ENCODE measurements at regions not wholly inside any gene's neighbourhood (a gene's known extent, or its start where the extent isn't known, plus 50 kb on each side); places are given as distances from the start of the nearest gene placed in this dataset.

DNA sequence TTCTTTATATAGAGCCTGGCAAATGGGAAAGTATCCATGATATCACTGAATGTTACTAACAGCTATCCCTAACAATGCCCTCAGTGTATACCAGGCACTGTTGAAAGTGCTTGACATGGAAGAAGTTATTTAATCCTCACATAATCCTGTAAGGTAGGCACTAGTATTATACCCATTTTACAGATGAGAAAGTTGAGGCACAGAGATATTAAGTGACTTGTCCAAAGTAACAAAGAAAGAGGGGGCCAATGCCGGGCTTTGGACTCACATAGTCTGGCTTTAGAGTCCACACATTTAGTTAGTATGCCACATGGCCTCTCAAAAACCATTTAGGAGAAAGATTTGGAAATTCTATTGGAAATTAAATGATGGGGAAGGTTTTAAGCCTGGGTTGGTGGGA lies 220.8 kb upstream of the PLET1 start:
- H3K4me1 Mint-ChIP-seq (ENCODE audit: low read depth), result no peaks in the 10 kb centered on the region
- no peak for TF ChIP-seq CTCF (IDR thresholded peaks at IDR 0.05)
- H3K27me3 Mint-ChIP-seq (ENCODE audit: low read depth), result peaks cover 23% of the 10 kb centered on the region
- H3K9me3 Mint-ChIP-seq (ENCODE audit: low read depth), result peaks cover 2% of the 10 kb centered on the region
- no peak for DNase-seq (ENCODE audit: low spot score)
- H3K4me3 Mint-ChIP-seq (ENCODE audit: unreplicated experiment), result no peak overlapping the region
- H3K27ac Mint-ChIP-seq (ENCODE audit: unreplicated experiment), result no peak overlapping the region
- H3K36me3 Mint-ChIP-seq (ENCODE audit: low read depth), result peaks cover 1% of the 10 kb centered on the region

GRCh38 chr11:112481893-112482292 lies 221.2 kb upstream of the PLET1 start:
- Mint-ChIP-seq H3K36me3 (ENCODE audit: low read depth) (no peaks in the 10 kb centered on the region), H3K4me1 (ENCODE audit: low read depth) (no peaks in the 10 kb centered on the region), H3K27ac (ENCODE audit: unreplicated experiment) (no peak overlapping the region), H3K4me3 (ENCODE audit: unreplicated experiment) (no peak overlapping the region), H3K27me3 (ENCODE audit: low read depth) (peaks cover 23% of the 10 kb centered on the region), H3K9me3 (ENCODE audit: low read depth) (peaks cover 2% of the 10 kb centered on the region)
- no peak for TF ChIP-seq CTCF (IDR thresholded peaks at IDR 0.05)
- no peak for DNase-seq (ENCODE audit: low spot score)

DNA sequence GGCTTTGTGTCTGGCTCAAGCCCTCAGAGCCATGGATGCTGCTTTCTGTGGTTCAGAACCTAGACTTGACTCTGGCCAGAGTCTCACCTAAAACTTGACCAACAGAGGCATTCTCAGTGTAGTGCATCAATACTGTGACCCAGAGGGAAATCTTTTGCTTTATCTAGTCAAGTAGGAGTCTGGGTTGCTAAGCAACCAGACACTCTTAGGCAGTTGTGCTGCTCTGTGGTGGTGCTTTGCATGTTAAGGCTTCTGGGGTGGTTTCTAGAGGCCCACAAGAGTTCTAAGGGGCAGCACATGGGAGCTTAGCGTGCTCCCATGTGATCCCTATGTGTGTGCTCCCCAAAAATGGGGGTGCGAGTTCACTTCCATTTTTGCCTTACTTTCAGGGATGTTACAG lies 224.6 kb upstream of the PLET1 start:
- H3K4me3 Mint-ChIP-seq (ENCODE audit: unreplicated experiment), result no peak overlapping the region

DNA sequence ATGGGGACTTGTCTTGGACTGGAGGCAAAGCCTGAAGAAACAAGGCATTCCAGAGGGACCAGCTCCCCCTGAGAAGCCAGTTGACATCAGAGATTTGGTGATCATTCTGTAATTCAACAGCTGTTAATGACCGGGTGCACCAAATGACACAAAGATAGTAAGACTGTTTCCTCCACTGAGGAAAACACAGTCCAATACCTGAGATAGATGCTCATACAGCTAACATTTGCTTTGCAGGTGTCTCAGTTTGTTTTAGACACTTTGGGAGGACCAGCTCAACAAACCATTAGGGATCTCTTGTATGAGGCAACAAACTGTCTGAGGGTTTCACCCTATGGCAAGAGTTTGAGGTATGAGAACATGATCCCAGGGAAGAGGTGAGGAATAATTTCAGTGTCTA lies 237.2 kb upstream of the PLET1 start:
- Mint-ChIP-seq H3K27me3 (ENCODE audit: low read depth) (peaks cover 18% of the 10 kb centered on the region), H3K36me3 (ENCODE audit: low read depth) (no peaks in the 10 kb centered on the region), H3K4me3 (ENCODE audit: unreplicated experiment) (no peak overlapping the region), H3K9me3 (ENCODE audit: low read depth) (peaks cover 3% of the 10 kb centered on the region), H3K27ac (ENCODE audit: unreplicated experiment) (no peak overlapping the region), H3K4me1 (ENCODE audit: low read depth) (no peaks in the 10 kb centered on the region)
- DNase-seq (ENCODE audit: low spot score), result no peak
- no peak for TF ChIP-seq CTCF (IDR thresholded peaks at IDR 0.05)

More for the DNA sequence above, 224.6 kb upstream of the PLET1 start:
- H3K4me1 Mint-ChIP-seq (ENCODE audit: low read depth), result no peaks in the 10 kb centered on the region
- H3K36me3 Mint-ChIP-seq (ENCODE audit: low read depth), result no peaks in the 10 kb centered on the region
- no peak overlapping the region for H3K27ac Mint-ChIP-seq (ENCODE audit: unreplicated experiment)
- peaks cover 42% of the 10 kb centered on the region for H3K27me3 Mint-ChIP-seq (ENCODE audit: low read depth)
- no peak for DNase-seq (ENCODE audit: low spot score)
- no peak for TF ChIP-seq CTCF (IDR thresholded peaks at IDR 0.05)
- H3K9me3 Mint-ChIP-seq (ENCODE audit: low read depth), result peaks cover 2% of the 10 kb centered on the region

GRCh38 chr11:112498701-112499100 lies 238.0 kb upstream of the PLET1 start:
- no peak overlapping the region for H3K27ac Mint-ChIP-seq (ENCODE audit: unreplicated experiment)
- DNase-seq (ENCODE audit: low spot score), result no peak
- H3K9me3 Mint-ChIP-seq (ENCODE audit: low read depth), result peaks cover 3% of the 10 kb centered on the region
- no peaks in the 10 kb centered on the region for H3K36me3 Mint-ChIP-seq (ENCODE audit: low read depth)
- H3K4me1 Mint-ChIP-seq (ENCODE audit: low read depth), result no peaks in the 10 kb centered on the region
- no peak overlapping the region for H3K4me3 Mint-ChIP-seq (ENCODE audit: unreplicated experiment)
- H3K27me3 Mint-ChIP-seq (ENCODE audit: low read depth), result peaks cover 20% of the 10 kb centered on the region
- TF ChIP-seq CTCF (IDR thresholded peaks at IDR 0.05), result no peak

Measured in chondrocyte (in vitro differentiated cells).